CD4-positive, alpha-beta T cell treated with Interleukin-6 at 100 ng/mL for 8 hours (primary cell): ENCODE measurements at regions not wholly inside any gene's neighbourhood (a gene's known extent, or its start where the extent isn't known, plus 50 kb on each side); places are given as distances from the start of the nearest gene placed in this dataset.
"Not testable (repeated sequence)": the region's sequence is repeated elsewhere in the genome, so short reads cannot be mapped to it uniquely, and the experiment has no call there.

Experiments
- DNase-seq: peaks from one replicate; pipeline ENCODE4 v3.0.0-alpha.2; 2020; ENCODE audit warnings: mixed read lengths, low spot score

GRCh38 chr20:51125105-51125504 is 102.2 kb upstream of the KCNG1 start:
- DNase-seq = no peak

GRCh38 chr20:51123887-51124286 is 101.0 kb upstream of the KCNG1 start:
- not testable (repeated sequence) for DNase-seq

GRCh38 chr20:51122931-51123658 is 100.2 kb upstream of the KCNG1 start:
- DNase-seq = no peak

GRCh38 chr20:51121901-51122412 is 99.0 kb upstream of the KCNG1 start:
- DNase-seq = no peak

- DNase-seq = no peak
Observed at GRCh38 chr20:51121272-51121671, 98.4 kb upstream of the KCNG1 start.

- DNase-seq = no peak
Observed at GRCh38 chr20:51120868-51121267, 98.0 kb upstream of the KCNG1 start.

- no peak for DNase-seq
Observed at GRCh38 chr20:51120438-51120837, 97.5 kb upstream of the KCNG1 start.

GRCh38 chr20:51119914-51120313 is 97.0 kb upstream of the KCNG1 start:
- no peak for DNase-seq

- no peak for DNase-seq
Observed at GRCh38 chr20:51118985-51119527, 96.1 kb upstream of the KCNG1 start.

GRCh38 chr20:51118216-51118615 is 95.3 kb upstream of the KCNG1 start:
- no peak for DNase-seq

- DNase-seq = no peak
Observed at GRCh38 chr20:51116765-51117686, 94.1 kb upstream of the KCNG1 start.

- DNase-seq = no peak
Observed at GRCh38 chr20:51111290-51111689, 88.4 kb upstream of the KCNG1 start.

GRCh38 chr20:51108638-51109363 is 85.9 kb upstream of the KCNG1 start:
- DNase-seq = no peak

- no peak for DNase-seq
Observed at GRCh38 chr20:51106011-51106410, 83.1 kb upstream of the KCNG1 start.

- no peak for DNase-seq
Observed at GRCh38 chr20:51104960-51105920, 82.3 kb upstream of the KCNG1 start.

- no peak for DNase-seq
Observed at GRCh38 chr20:51100617-51101016, 77.7 kb upstream of the KCNG1 start.

GRCh38 chr20:51098284-51098810 is 75.4 kb upstream of the KCNG1 start:
- no peak for DNase-seq

GRCh38 chr20:51097351-51098120 is 74.6 kb upstream of the KCNG1 start:
- DNase-seq = no peak

GRCh38 chr20:51096582-51097267 is 73.8 kb upstream of the KCNG1 start:
- DNase-seq = no peak
